HK-2 (cell line): ENCODE measurements at regions not wholly inside any gene's neighbourhood (a gene's known extent, or its start where the extent isn't known, plus 50 kb on each side); places are given as distances from the start of the nearest gene placed in this dataset.
"Not testable (repeated sequence)": the region's sequence is repeated elsewhere in the genome, so short reads cannot be mapped to it uniquely, and the experiment has no call there.

Experiments used
- DNase-seq: peaks from one replicate; pipeline ENCODE4 v3.0.0-alpha.2; 2018; ENCODE audit not compliant: unreplicated experiment

- DNase-seq, result no peak
Measured at GRCh38 chr9:15033316-15033715, 123.1 kb upstream of the FREM1 start.

GRCh38 chr9:15032860-15033259 lies 122.6 kb upstream of the FREM1 start:
- no peak for DNase-seq

- DNase-seq, result no peak
Measured at GRCh38 chr9:15021146-15021545, 110.9 kb upstream of the FREM1 start.

GRCh38 chr9:15018096-15018637 lies 107.9 kb upstream of the FREM1 start:
- no peak for DNase-seq

GRCh38 chr9:15010581-15010980 lies 100.4 kb upstream of the FREM1 start:
- no peak for DNase-seq

GRCh38 chr9:15007698-15008097 lies 97.5 kb upstream of the FREM1 start:
- DNase-seq, result no peak

- no peak for DNase-seq
Measured at GRCh38 chr9:14994738-14995137, 84.5 kb upstream of the FREM1 start.

- no peak for DNase-seq
Measured at GRCh38 chr9:14993901-14994554, 83.8 kb upstream of the FREM1 start.

- DNase-seq, result peak; percentile 85
Measured at GRCh38 chr9:14993061-14993800, 83.0 kb upstream of the FREM1 start.

GRCh38 chr9:14992516-14992915 lies 82.3 kb upstream of the FREM1 start:
- DNase-seq, result no peak

GRCh38 chr9:14992081-14992480 lies 81.9 kb upstream of the FREM1 start:
- DNase-seq, result no peak

- not testable (repeated sequence) for DNase-seq
Measured at GRCh38 chr9:14990647-14991046, 80.4 kb upstream of the FREM1 start.

- DNase-seq, result no peak
Measured at GRCh38 chr9:14989811-14990210, 79.6 kb upstream of the FREM1 start.

GRCh38 chr9:14989336-14989735 lies 79.1 kb upstream of the FREM1 start:
- not testable (repeated sequence) for DNase-seq

GRCh38 chr9:14987858-14988257 lies 77.6 kb upstream of the FREM1 start:
- no peak for DNase-seq

GRCh38 chr9:14985419-14985818 lies 75.2 kb upstream of the FREM1 start:
- DNase-seq, result no peak

- no peak for DNase-seq
Measured at GRCh38 chr9:14983599-14983998, 73.4 kb upstream of the FREM1 start.

- no peak for DNase-seq
Measured at GRCh38 chr9:14981291-14981950, 71.2 kb upstream of the FREM1 start.

- DNase-seq, result no peak
Measured at GRCh38 chr9:14978022-14979000, 68.1 kb upstream of the FREM1 start.

- DNase-seq, result no peak
Measured at GRCh38 chr9:14967450-14968321, 57.5 kb upstream of the FREM1 start.
